HEK293 (cell line): ENCODE measurements at regions not wholly inside any gene's neighbourhood (a gene's known extent, or its start where the extent isn't known, plus 50 kb on each side); places are given as distances from the start of the nearest gene placed in this dataset.
A peak's percentile ranks its signal among the peaks of the same experiment; 100 is the strongest.

ENCODE experiments used
- CTCF ChIP-seq: fragments of 450-650 bp; formaldehyde crosslinking; IDR thresholded peaks from 2 replicates; pipeline ENCODE4 v1.5.1; 2016; ENCODE audit warnings: missing biosample characterization, missing genetic modification characterization
- GLI4 ChIP-seq: fragments of 450-650 bp; formaldehyde crosslinking; IDR thresholded peaks from 2 replicates; pipeline ENCODE4 v1.5.1; 2016; ENCODE audit warnings: missing biosample characterization, missing genetic modification characterization
- IKZF3 ChIP-seq: fragments of 450-650 bp; IDR thresholded peaks from 2 replicates; pipeline ENCODE4 v1.5.0; 2018; ENCODE audit warnings: missing biosample characterization, mild to moderate bottlenecking, missing genetic modification characterization, moderate library complexity
- KLF8 ChIP-seq: fragments of 450-650 bp; formaldehyde crosslinking; IDR thresholded peaks from 2 replicates; pipeline ENCODE4 v1.5.1; 2016; ENCODE audit warnings: missing biosample characterization, missing genetic modification characterization
- MYNN ChIP-seq: fragments of 450-650 bp; formaldehyde crosslinking; IDR thresholded peaks from 2 replicates; pipeline ENCODE4 v1.5.1; 2016; ENCODE audit warnings: missing biosample characterization, missing genetic modification characterization, borderline replicate concordance
- PRDM10 ChIP-seq: fragments of 450-650 bp; formaldehyde crosslinking; IDR thresholded peaks from 2 replicates; pipeline ENCODE4 v1.5.1; 2016; ENCODE audit warnings: missing biosample characterization, missing genetic modification characterization
- SP3 ChIP-seq: fragments of 450-650 bp; formaldehyde crosslinking; IDR thresholded peaks from 2 replicates; pipeline ENCODE4 v1.5.1; 2016; ENCODE audit warnings: missing biosample characterization, missing genetic modification characterization
- ZBTB44 ChIP-seq: fragments of 450-650 bp; IDR thresholded peaks from 2 replicates; pipeline ENCODE4 v1.5.1; 2018; ENCODE audit warnings: missing biosample characterization, mild to moderate bottlenecking, missing genetic modification characterization
- ZNF133 ChIP-seq: fragments of 450-650 bp; formaldehyde crosslinking; IDR thresholded peaks from 2 replicates; pipeline ENCODE4 v1.5.1; 2016; ENCODE audit warnings: missing biosample characterization, missing genetic modification characterization
- ZNF18 ChIP-seq: fragments of 450-650 bp; formaldehyde crosslinking; IDR thresholded peaks from 2 replicates; pipeline ENCODE4 v1.5.1; 2016; ENCODE audit warnings: missing biosample characterization, missing genetic modification characterization
- ZNF184 ChIP-seq: fragments of 450-650 bp; IDR thresholded peaks from 2 replicates; pipeline ENCODE4 v1.5.1; 2018; ENCODE audit warnings: missing biosample characterization, mild to moderate bottlenecking, missing genetic modification characterization
- ZNF202 ChIP-seq: fragments of 450-650 bp; formaldehyde crosslinking; IDR thresholded peaks from 2 replicates; pipeline ENCODE4 v1.5.1; 2016; ENCODE audit warnings: missing biosample characterization, missing genetic modification characterization, borderline replicate concordance
- ZNF302 ChIP-seq: fragments of 450-650 bp; formaldehyde crosslinking; IDR thresholded peaks from 2 replicates; pipeline ENCODE4 v1.5.1; 2016; ENCODE audit warnings: missing biosample characterization, missing genetic modification characterization, low read depth
- ZNF362 ChIP-seq: fragments of 450-650 bp; formaldehyde crosslinking; IDR thresholded peaks from 2 replicates; pipeline ENCODE4 v1.5.1; 2016; ENCODE audit warnings: missing biosample characterization, missing genetic modification characterization
- ZNF433 ChIP-seq: fragments of 450-650 bp; formaldehyde crosslinking; IDR thresholded peaks from 2 replicates; pipeline ENCODE4 v1.5.1; 2016; ENCODE audit warnings: missing biosample characterization, missing genetic modification characterization, low read depth
- ZNF692 ChIP-seq: fragments of 450-650 bp; formaldehyde crosslinking; IDR thresholded peaks from 2 replicates; pipeline ENCODE4 v1.5.1; 2016; ENCODE audit warnings: missing biosample characterization, missing genetic modification characterization
- ZNF747 ChIP-seq: fragments of 450-650 bp; formaldehyde crosslinking; IDR thresholded peaks from 2 replicates; pipeline ENCODE4 v1.5.1; 2016; ENCODE audit warnings: missing biosample characterization, missing genetic modification characterization
- ZSCAN23 ChIP-seq: fragments of 450-650 bp; formaldehyde crosslinking; IDR thresholded peaks from 2 replicates; pipeline ENCODE4 v1.5.1; 2016; ENCODE audit warnings: missing biosample characterization, missing genetic modification characterization
- ZXDB ChIP-seq: fragments of 450-650 bp; formaldehyde crosslinking; IDR thresholded peaks from 2 replicates; pipeline ENCODE4 v1.5.1; 2016; ENCODE audit warnings: missing biosample characterization, missing genetic modification characterization
- TF ChIP-seq, protein P1 (sequence below): fragments of 450-650 bp; formaldehyde crosslinking; IDR thresholded peaks from 2 replicates; pipeline ENCODE4 v1.5.1; 2016; ENCODE audit warnings: missing biosample characterization, missing genetic modification characterization
- TF ChIP-seq, protein P2 (sequence below): IDR thresholded peaks from 2 replicates; pipeline ENCODE4 v1.6.1; 2011; ENCODE audit warnings: mild to moderate bottlenecking, low read depth, low read length, borderline replicate concordance
- TF ChIP-seq, protein P3 (sequence below): fragments of 450-650 bp; formaldehyde crosslinking; IDR thresholded peaks from 2 replicates; pipeline ENCODE4 v1.5.1; 2016; ENCODE audit warnings: missing biosample characterization, missing genetic modification characterization

- no peak for TF ChIP-seq PRDM10 (tag by site-specific recombination)
- peak; percentile 40; the same call in 1 of the 2 replicates for TF ChIP-seq ZNF18 (tag by site-specific recombination)
- no peak for TF ChIP-seq ZNF747 (tag by site-specific recombination)
- TF ChIP-seq SP3, result no peak
- no peak for TF ChIP-seq ZNF133 (tag by site-specific recombination)
- 0 out of 2 replicates have a peak, but pooled peaks have one; percentile 41 for TF ChIP-seq KLF8 (tag by site-specific recombination)
- TF ChIP-seq ZBTB44 (tag by site-specific recombination), result no peak
- no peak for TF ChIP-seq IKZF3 (tag by site-specific recombination)
- TF ChIP-seq ZNF692 (tag by site-specific recombination), result peak; percentile 95
- TF ChIP-seq ZNF202 (tag by site-specific recombination), result no peak
- no peak for TF ChIP-seq ZNF433
- TF ChIP-seq, protein P1, sequence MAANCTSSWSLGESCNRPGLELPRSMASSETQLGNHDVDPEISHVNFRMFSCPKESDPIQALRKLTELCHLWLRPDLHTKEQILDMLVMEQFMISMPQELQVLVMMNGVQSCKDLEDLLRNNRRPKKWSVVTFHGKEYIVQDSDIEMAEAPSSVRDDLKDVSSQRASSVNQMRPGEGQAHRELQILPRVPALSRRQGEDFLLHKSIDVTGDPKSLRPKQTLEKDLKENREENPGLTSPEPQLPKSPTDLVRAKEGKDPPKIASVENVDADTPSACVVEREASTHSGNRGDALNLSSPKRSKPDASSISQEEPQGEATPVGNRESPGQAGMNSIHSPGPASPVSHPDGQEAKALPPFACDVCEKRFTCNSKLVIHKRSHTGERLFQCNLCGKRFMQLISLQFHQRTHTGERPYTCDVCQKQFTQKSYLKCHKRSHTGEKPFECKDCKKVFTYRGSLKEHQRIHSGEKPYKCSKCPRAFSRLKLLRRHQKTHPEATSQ (tag by site-specific recombination), result no peak
- no peak for TF ChIP-seq GLI4
- TF ChIP-seq, protein P2, sequence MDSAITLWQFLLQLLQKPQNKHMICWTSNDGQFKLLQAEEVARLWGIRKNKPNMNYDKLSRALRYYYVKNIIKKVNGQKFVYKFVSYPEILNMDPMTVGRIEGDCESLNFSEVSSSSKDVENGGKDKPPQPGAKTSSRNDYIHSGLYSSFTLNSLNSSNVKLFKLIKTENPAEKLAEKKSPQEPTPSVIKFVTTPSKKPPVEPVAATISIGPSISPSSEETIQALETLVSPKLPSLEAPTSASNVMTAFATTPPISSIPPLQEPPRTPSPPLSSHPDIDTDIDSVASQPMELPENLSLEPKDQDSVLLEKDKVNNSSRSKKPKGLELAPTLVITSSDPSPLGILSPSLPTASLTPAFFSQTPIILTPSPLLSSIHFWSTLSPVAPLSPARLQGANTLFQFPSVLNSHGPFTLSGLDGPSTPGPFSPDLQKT, result no peak
- TF ChIP-seq ZNF184, result 0 out of 2 replicates have a peak, but pooled peaks have one; percentile 49
- TF ChIP-seq ZNF302, result no peak
- TF ChIP-seq ZSCAN23 (tag by site-specific recombination), result no peak
- TF ChIP-seq ZXDB (tag by site-specific recombination), result no peak
- TF ChIP-seq MYNN, result no peak
- no peak for TF ChIP-seq CTCF (tag by site-specific recombination)
- no peak for TF ChIP-seq ZNF362 (tag by site-specific recombination)
- TF ChIP-seq, protein P3, sequence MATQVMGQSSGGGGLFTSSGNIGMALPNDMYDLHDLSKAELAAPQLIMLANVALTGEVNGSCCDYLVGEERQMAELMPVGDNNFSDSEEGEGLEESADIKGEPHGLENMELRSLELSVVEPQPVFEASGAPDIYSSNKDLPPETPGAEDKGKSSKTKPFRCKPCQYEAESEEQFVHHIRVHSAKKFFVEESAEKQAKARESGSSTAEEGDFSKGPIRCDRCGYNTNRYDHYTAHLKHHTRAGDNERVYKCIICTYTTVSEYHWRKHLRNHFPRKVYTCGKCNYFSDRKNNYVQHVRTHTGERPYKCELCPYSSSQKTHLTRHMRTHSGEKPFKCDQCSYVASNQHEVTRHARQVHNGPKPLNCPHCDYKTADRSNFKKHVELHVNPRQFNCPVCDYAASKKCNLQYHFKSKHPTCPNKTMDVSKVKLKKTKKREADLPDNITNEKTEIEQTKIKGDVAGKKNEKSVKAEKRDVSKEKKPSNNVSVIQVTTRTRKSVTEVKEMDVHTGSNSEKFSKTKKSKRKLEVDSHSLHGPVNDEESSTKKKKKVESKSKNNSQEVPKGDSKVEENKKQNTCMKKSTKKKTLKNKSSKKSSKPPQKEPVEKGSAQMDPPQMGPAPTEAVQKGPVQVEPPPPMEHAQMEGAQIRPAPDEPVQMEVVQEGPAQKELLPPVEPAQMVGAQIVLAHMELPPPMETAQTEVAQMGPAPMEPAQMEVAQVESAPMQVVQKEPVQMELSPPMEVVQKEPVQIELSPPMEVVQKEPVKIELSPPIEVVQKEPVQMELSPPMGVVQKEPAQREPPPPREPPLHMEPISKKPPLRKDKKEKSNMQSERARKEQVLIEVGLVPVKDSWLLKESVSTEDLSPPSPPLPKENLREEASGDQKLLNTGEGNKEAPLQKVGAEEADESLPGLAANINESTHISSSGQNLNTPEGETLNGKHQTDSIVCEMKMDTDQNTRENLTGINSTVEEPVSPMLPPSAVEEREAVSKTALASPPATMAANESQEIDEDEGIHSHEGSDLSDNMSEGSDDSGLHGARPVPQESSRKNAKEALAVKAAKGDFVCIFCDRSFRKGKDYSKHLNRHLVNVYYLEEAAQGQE (tag by site-specific recombination), result no peak
Measured at GRCh38 chr1:225710804-225711203, 57.9 kb upstream of the ENAH start (continued).
